Transverse colon (tissue), 4 donors: ENCODE measurements at regions not wholly inside any gene's neighbourhood (a gene's known extent, or its start where the extent isn't known, plus 50 kb on each side); places are given as distances from the start of the nearest gene placed in this dataset.

Experiments
- CTCF ChIP-seq, 5 experiments: fragments of 200-600 bp in 3 of 5; fragments of 450-650 bp in 2 of 5; sonication (generic) in 3 of 5; IDR thresholded peaks; 1 replicate in 2 of 5; 2 replicates in 3 of 5; pipeline ENCODE4 v1.5.1; 2016 to 2017; ENCODE audit warnings: antibody characterized with exemption in 5 of 5, inconsistent platforms in 3 of 5, mild to moderate bottlenecking in 2 of 5, moderate library complexity in 1 of 5
- POLR2A ChIP-seq: fragments of 450-650 bp; IDR thresholded peaks from one replicate; pipeline ENCODE4 v1.6.1; 2016; ENCODE audit warnings: antibody characterized with exemption, mild to moderate bottlenecking, moderate library complexity
- POLR2AphosphoS5 ChIP-seq, 3 donors: sonication (generic); formaldehyde crosslinking; IDR thresholded peaks; one replicate each; pipeline ENCODE4 v1.6.1; 2016; ENCODE audit warnings: antibody characterized with exemption in 3 of 3

GRCh38 chr12:28068467-28068866 lies 95.9 kb upstream of the PTHLH start:
- TF ChIP-seq CTCF (IDR thresholded peaks at IDR 0.05) (no peak), POLR2A (no peak), POLR2AphosphoS5 (IDR thresholded peaks at IDR 0.05) (no peak)
